SK-N-SH treated with all-trans-retinoic acid at 6 μM for 48 hours (cell line): ENCODE measurements at regions not wholly inside any gene's neighbourhood (a gene's known extent, or its start where the extent isn't known, plus 50 kb on each side); places are given as distances from the start of the nearest gene placed in this dataset.
"Not testable (repeated sequence)": the region's sequence is repeated elsewhere in the genome, so short reads cannot be mapped to it uniquely, and the experiment has no call there.

Experiments used
- ATAC-seq: fragments of 200-7000 bp; cut with Tn5 transposase; 3 replicates; pipeline ENCODE4 v1.9.1; 2020; ENCODE audit warnings: mild to moderate bottlenecking, moderate library complexity
- BACH2 ChIP-seq: fragments of 250-450 bp; sonication (Bioruptor Pico); IDR thresholded peaks from 2 replicates; pipeline ENCODE4 v1.9.0; 2021; ENCODE audit warnings: mild to moderate bottlenecking, borderline replicate concordance
- CREB5 ChIP-seq: fragments of 250-450 bp; sonication (Bioruptor Pico); IDR thresholded peaks from 2 replicates; pipeline ENCODE4 v1.5.1; 2020; ENCODE audit warnings: low read depth, mild to moderate bottlenecking, moderate library complexity
- CSDC2 ChIP-seq: fragments of 250-450 bp; sonication (Bioruptor Pico); IDR thresholded peaks from 2 replicates; pipeline ENCODE4 v1.5.0; 2020; ENCODE audit warnings: mild to moderate bottlenecking, moderate library complexity
- CSRNP3 ChIP-seq: fragments of 250-450 bp; sonication (Bioruptor Pico); IDR thresholded peaks from 2 replicates; pipeline ENCODE4 v1.5.1; 2021; ENCODE audit warnings: mild to moderate bottlenecking, moderate library complexity
- ESRRG ChIP-seq: fragments of 250-450 bp; sonication (Bioruptor Pico); IDR thresholded peaks from 2 replicates; pipeline ENCODE4 v1.6.1; 2021; ENCODE audit warnings: mild to moderate bottlenecking
- GLIS3 ChIP-seq: fragments of 250-450 bp; sonication (Bioruptor Pico); IDR thresholded peaks from 2 replicates; pipeline ENCODE4 v1.5.0; 2020; ENCODE audit warnings: mild to moderate bottlenecking, moderate library complexity
- ISL1 ChIP-seq: fragments of 250-450 bp; sonication (Bioruptor Pico); IDR thresholded peaks from 2 replicates; pipeline ENCODE4 v2.1.2; 2022; ENCODE audit warnings: mild to moderate bottlenecking, moderate library complexity
- OSR1 ChIP-seq: fragments of 250-450 bp; sonication (Bioruptor Pico); IDR thresholded peaks from 2 replicates; pipeline ENCODE4 v1.8.0; 2022; ENCODE audit warnings: moderate library complexity, mild to moderate bottlenecking, inconsistent platforms
- PATZ1 ChIP-seq: fragments of 250-450 bp; sonication (Bioruptor Pico); IDR thresholded peaks from 2 replicates; pipeline ENCODE4 v1.8.0; 2020; ENCODE audit warnings: mild to moderate bottlenecking, moderate library complexity, borderline replicate concordance
- POU6F1 ChIP-seq: fragments of 250-450 bp; sonication (Bioruptor Pico); IDR thresholded peaks from 2 replicates; pipeline ENCODE4 v1.8.0; 2021; ENCODE audit warnings: low read depth, mild to moderate bottlenecking, moderate library complexity, borderline replicate concordance
- PPARA ChIP-seq: fragments of 250-450 bp; sonication (Bioruptor Pico); IDR thresholded peaks from 2 replicates; pipeline ENCODE4 v1.5.0; 2020; ENCODE audit warnings: mild to moderate bottlenecking, borderline replicate concordance
- SNAI2 ChIP-seq: fragments of 250-450 bp; sonication (Bioruptor Pico); IDR thresholded peaks from 2 replicates; pipeline ENCODE4 v1.5.0; 2020; ENCODE audit warnings: mild to moderate bottlenecking, moderate library complexity
- TCF4 ChIP-seq: fragments of 250-450 bp; sonication (Bioruptor Pico); IDR thresholded peaks from 2 replicates; pipeline ENCODE4 v1.8.0; 2021; ENCODE audit warnings: mild to moderate bottlenecking, moderate library complexity, borderline replicate concordance
- TOX ChIP-seq: fragments of 250-450 bp; sonication (Bioruptor Pico); IDR thresholded peaks from 2 replicates; pipeline ENCODE4 v1.8.0; 2021; ENCODE audit warnings: mild to moderate bottlenecking, moderate library complexity, borderline replicate concordance
- TSHZ2 ChIP-seq: fragments of 250-450 bp; sonication (Bioruptor Pico); IDR thresholded peaks from 2 replicates; pipeline ENCODE4 v1.5.0; 2020; ENCODE audit warnings: mild to moderate bottlenecking, moderate library complexity
- ZC3H10 ChIP-seq: fragments of 250-450 bp; sonication (Bioruptor Pico); IDR thresholded peaks from 2 replicates; pipeline ENCODE4 v1.5.1; 2021; ENCODE audit warnings: mild to moderate bottlenecking, moderate library complexity
- ZFP3 ChIP-seq: fragments of 250-450 bp; sonication (Bioruptor Pico); IDR thresholded peaks from 2 replicates; pipeline ENCODE4 v1.5.0; 2020; ENCODE audit warnings: mild to moderate bottlenecking, moderate library complexity
- ZFP30 ChIP-seq: fragments of 450-650 bp; formaldehyde crosslinking; IDR thresholded peaks from 2 replicates; pipeline ENCODE4 v1.5.0; 2022; ENCODE audit warnings: mild to moderate bottlenecking, moderate library complexity
- ZNF565 ChIP-seq: fragments of 450-650 bp; formaldehyde crosslinking; conservative IDR thresholded peaks from 2 replicates; pipeline ENCODE4 v1.5.0; 2020; ENCODE audit warnings: low read depth, mild to moderate bottlenecking, moderate library complexity
- ZNF70 ChIP-seq: fragments of 450-650 bp; formaldehyde crosslinking; IDR thresholded peaks from 2 replicates; pipeline ENCODE4 v1.5.0; 2020; ENCODE audit warnings: mild to moderate bottlenecking, moderate library complexity
- ZNF8 ChIP-seq: fragments of 450-650 bp; formaldehyde crosslinking; IDR thresholded peaks from 2 replicates; pipeline ENCODE4 v1.5.0; 2020; ENCODE audit warnings: mild to moderate bottlenecking, moderate library complexity

- not testable (repeated sequence) for ATAC-seq
These were observed 69.5 kb downstream of the MDH2 start for GRCh38 chr7:76117306-76117991.

GRCh38 chr7:76118253-76119036, 70.5 kb downstream of the MDH2 start:
- not testable (repeated sequence) for ATAC-seq

- ATAC-seq: no peak
- TF ChIP-seq ZFP3 (CRISPR knock-in tag) (no peak), ZFP30 (no peak), ZC3H10 (no peak), GLIS3 (no peak), PATZ1 (CRISPR knock-in tag) (no peak), CREB5 (no peak), OSR1 (CRISPR knock-in tag) (no peak), CSDC2 (CRISPR knock-in tag) (no peak), ZNF565 (CRISPR knock-in tag) (no peak), POU6F1 (no peak), BACH2 (CRISPR knock-in tag) (no peak), TSHZ2 (CRISPR knock-in tag) (no peak), ISL1 (CRISPR knock-in tag) (no peak), ZNF8 (CRISPR knock-in tag) (no peak), ESRRG (CRISPR knock-in tag) (no peak)
These were observed 73.1 kb downstream of the MDH2 start for GRCh38 chr7:76121044-76121443.

- no peak for ATAC-seq
- TF ChIP-seq ZNF565 (CRISPR knock-in tag) (no peak), SNAI2 (CRISPR knock-in tag) (no peak), ZNF70 (CRISPR knock-in tag) (no peak), ESRRG (CRISPR knock-in tag) (no peak), TSHZ2 (CRISPR knock-in tag) (no peak), PPARA (no peak), CSRNP3 (CRISPR knock-in tag) (no peak), TCF4 (CRISPR knock-in tag) (no peak), BACH2 (CRISPR knock-in tag) (no peak), ZNF8 (CRISPR knock-in tag) (no peak), TOX (CRISPR knock-in tag) (no peak), ISL1 (CRISPR knock-in tag) (no peak)
These were observed 74.8 kb downstream of the MDH2 start for GRCh38 chr7:76122516-76123239.
